Uterus (tissue), 3 donors: ENCODE measurements at regions not wholly inside any gene's neighbourhood (a gene's known extent, or its start where the extent isn't known, plus 50 kb on each side); places are given as distances from the start of the nearest gene placed in this dataset.

Experiments used
- DNase-seq, 2 donors: peaks; one replicate each; pipeline ENCODE4 v3.0.0-alpha.2; 2019 to 2020
- H3K27ac ChIP-seq, 2 donors: fragments of 200-600 bp; sonication (generic); 1 replicate in 1 of 2; 2 replicates in 1 of 2; pipeline ENCODE4 v1.5.1; 2016 to 2018
- H3K27me3 ChIP-seq, 2 donors: fragments of 200-600 bp; sonication (generic); one replicate each; pipeline ENCODE4 v1.5.1; 2018 to 2019; ENCODE audit warnings: control low read depth in 1 of 2
- H3K36me3 ChIP-seq, 2 donors: fragments of 200-600 bp; sonication (generic); one replicate each; pipeline ENCODE4 v1.5.1; 2019; ENCODE audit warnings: control low read depth in 1 of 2
- H3K4me1 ChIP-seq, 2 donors: fragments of 200-600 bp; sonication (generic); one replicate each; pipeline ENCODE4 v1.5.1; 2018 to 2019; ENCODE audit warnings: control low read depth in 1 of 2
- H3K4me3 ChIP-seq, 2 donors: fragments of 200-600 bp; sonication (generic); 1 replicate in 1 of 2; 2 replicates in 1 of 2; pipeline ENCODE4 v1.5.1; 2018 to 2019; ENCODE audit warnings: mild to moderate bottlenecking in 1 of 2
- H3K9me3 ChIP-seq, 2 donors: fragments of 200-600 bp; sonication (generic); one replicate each; pipeline ENCODE4 v1.5.1; 2019; ENCODE audit warnings: control low read depth in 1 of 2
- POLR2A ChIP-seq, 2 donors: fragments of 450-650 bp; IDR thresholded peaks; one replicate each; pipeline ENCODE4 v1.6.1; 2016; ENCODE audit warnings: antibody characterized with exemption in 2 of 2, mild to moderate bottlenecking in 1 of 2, moderate library complexity in 1 of 2
- intact Hi-C: fragments of 100-400 bp; cut with DNase I; formaldehyde crosslinking; loops from one replicate; pipeline ENCODE4 v1.15.1; 2023; ENCODE audit warnings: low total_unique reads
- TF ChIP-seq, protein P1 (sequence below), 4 experiments: fragments of 200-600 bp in 2 of 4; fragments of 450-650 bp in 2 of 4; sonication (generic) in 2 of 4; IDR thresholded peaks; one replicate each; pipeline ENCODE4 v1.5.1; 2016 to 2019; ENCODE audit warnings: antibody characterized with exemption in 4 of 4, mild to moderate bottlenecking in 2 of 4, moderate library complexity in 1 of 4
- donor health status: DM: yes; HTN: yes; CAD: no.

DNA sequence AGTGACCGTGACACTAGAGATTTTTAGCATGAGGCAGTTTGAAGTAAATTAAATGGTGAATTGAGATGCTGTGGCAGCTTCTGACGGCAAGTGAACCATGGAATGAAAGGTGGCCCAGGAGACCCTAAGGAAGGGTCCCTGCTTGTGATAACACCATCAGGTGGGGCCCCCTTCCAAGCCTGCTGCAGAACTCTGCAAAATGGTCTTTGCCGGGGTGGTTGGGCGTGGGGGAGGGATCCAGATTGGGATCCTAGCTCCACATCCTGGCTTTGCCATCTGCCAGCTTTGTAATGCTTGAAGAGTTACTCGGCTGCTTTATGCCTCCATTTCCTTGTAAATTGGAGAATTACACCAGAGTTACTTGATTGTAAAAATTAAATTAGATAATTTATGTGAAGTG lies 222.6 kb upstream of the NFE2L3 start:
- Histone ChIP-seq H3K4me1 (no peaks in the 10 kb centered on the region), H3K36me3 (no peaks in the 10 kb centered on the region), H3K4me3 (no peak overlapping the region), H3K9me3 (no peaks in the 10 kb centered on the region), H3K27me3 (peaks cover 0 to 6% of the 10 kb centered on the region in 2 donors), H3K27ac (no peak overlapping the region)
- TF ChIP-seq, protein P1, sequence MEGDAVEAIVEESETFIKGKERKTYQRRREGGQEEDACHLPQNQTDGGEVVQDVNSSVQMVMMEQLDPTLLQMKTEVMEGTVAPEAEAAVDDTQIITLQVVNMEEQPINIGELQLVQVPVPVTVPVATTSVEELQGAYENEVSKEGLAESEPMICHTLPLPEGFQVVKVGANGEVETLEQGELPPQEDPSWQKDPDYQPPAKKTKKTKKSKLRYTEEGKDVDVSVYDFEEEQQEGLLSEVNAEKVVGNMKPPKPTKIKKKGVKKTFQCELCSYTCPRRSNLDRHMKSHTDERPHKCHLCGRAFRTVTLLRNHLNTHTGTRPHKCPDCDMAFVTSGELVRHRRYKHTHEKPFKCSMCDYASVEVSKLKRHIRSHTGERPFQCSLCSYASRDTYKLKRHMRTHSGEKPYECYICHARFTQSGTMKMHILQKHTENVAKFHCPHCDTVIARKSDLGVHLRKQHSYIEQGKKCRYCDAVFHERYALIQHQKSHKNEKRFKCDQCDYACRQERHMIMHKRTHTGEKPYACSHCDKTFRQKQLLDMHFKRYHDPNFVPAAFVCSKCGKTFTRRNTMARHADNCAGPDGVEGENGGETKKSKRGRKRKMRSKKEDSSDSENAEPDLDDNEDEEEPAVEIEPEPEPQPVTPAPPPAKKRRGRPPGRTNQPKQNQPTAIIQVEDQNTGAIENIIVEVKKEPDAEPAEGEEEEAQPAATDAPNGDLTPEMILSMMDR (IDR thresholded peaks at IDR 0.05) = no peak
- TF ChIP-seq POLR2A (IDR thresholded peaks at IDR 0.05) = no peak
- intact Hi-C loops = no loop called here
- DNase-seq = no peak

DNA sequence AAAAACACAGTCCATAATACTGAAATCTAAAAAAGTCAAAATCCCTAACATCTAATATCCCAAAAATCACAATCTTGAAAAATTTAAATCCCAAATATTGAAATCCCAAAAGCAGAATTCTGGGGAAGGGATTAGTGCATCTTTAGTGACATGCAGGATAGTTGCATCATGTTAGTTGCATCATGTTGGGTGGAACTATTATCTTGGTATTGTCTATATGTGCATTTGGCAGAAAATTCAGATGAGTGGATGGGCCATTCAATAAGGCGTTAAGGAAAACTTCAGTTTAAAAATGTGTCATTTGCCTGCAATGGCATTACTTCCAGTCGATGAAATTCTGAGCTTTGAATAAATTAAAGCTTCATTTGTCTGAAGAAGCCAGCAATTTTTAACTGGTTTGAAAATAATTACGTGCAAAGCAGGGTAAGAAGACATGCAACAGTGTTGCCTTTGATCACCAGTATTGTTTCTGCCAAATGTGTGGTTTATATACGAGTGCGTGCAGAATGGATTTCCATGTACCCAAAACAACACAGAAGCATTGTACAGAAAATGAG lies 221.4 kb upstream of the NFE2L3 start:
- Histone ChIP-seq H3K4me3 (no peak overlapping the region), H3K36me3 (no peaks in the 10 kb centered on the region), H3K4me1 (no peaks in the 10 kb centered on the region), H3K9me3 (no peaks in the 10 kb centered on the region), H3K27ac (no peak overlapping the region), H3K27me3 (peaks cover 0 to 6% of the 10 kb centered on the region in 2 donors)
- intact Hi-C loops = no loop called here
- TF ChIP-seq, protein P1 (IDR thresholded peaks at IDR 0.05) = no peak
- TF ChIP-seq POLR2A (IDR thresholded peaks at IDR 0.05) = no peak
- no peak for DNase-seq

DNA sequence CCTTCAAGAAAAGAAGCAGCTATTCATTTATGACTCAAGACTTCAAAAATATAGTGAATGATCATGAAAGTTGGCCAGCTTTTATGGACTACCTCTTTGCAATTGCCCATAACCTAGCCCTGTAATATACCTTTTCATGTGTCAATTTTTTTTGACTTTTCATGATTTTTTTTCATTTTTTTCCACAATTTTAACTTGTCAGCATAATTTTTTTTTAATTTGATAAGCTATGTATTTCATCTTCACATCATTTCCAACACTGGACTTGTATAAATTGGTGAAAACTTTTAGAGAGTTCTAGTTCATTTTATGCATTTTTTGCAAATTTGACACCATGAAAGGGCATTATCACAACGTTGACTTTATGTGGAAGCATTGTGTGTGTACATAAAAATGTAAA lies 220.8 kb upstream of the NFE2L3 start:
- H3K27ac ChIP-seq = no peak overlapping the region
- H3K27me3 ChIP-seq = peaks cover 0 to 6% of the 10 kb centered on the region in 2 donors
- no peak overlapping the region for H3K4me3 ChIP-seq
- TF ChIP-seq, protein P1 (IDR thresholded peaks at IDR 0.05) = no peak
- no peak for TF ChIP-seq POLR2A (IDR thresholded peaks at IDR 0.05)
- no peaks in the 10 kb centered on the region for H3K9me3 ChIP-seq
- H3K36me3 ChIP-seq = no peaks in the 10 kb centered on the region
- intact Hi-C loops = no loop called here
- DNase-seq = no peak
- H3K4me1 ChIP-seq = no peaks in the 10 kb centered on the region

DNA sequence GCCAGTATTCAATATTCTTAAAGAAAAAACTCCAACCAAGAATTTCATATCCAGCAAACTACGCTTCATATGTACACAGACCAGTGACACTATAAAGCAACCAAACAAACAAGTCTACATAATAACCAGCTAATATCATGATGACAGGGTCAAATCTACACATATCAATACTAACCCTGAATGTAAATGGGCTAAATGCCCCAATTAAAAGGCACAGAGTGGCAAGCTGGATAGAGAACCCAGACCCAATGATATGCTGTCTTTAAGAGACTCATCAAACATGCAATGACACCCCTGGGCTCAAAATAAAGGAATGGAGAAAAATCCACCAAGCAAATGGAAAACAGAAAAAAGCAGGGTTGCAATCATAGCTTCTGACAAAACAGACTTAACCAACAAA lies 218.1 kb upstream of the NFE2L3 start:
- Histone ChIP-seq H3K36me3 (no peaks in the 10 kb centered on the region), H3K27me3 (peaks cover 0 to 6% of the 10 kb centered on the region in 2 donors), H3K4me1 (no peaks in the 10 kb centered on the region), H3K27ac (no peak overlapping the region), H3K4me3 (no peak overlapping the region), H3K9me3 (no peaks in the 10 kb centered on the region)
- TF ChIP-seq POLR2A (IDR thresholded peaks at IDR 0.05) = no peak
- TF ChIP-seq, protein P1 (IDR thresholded peaks at IDR 0.05) = no peak
- intact Hi-C loops = no loop called here
- DNase-seq = no peak

DNA sequence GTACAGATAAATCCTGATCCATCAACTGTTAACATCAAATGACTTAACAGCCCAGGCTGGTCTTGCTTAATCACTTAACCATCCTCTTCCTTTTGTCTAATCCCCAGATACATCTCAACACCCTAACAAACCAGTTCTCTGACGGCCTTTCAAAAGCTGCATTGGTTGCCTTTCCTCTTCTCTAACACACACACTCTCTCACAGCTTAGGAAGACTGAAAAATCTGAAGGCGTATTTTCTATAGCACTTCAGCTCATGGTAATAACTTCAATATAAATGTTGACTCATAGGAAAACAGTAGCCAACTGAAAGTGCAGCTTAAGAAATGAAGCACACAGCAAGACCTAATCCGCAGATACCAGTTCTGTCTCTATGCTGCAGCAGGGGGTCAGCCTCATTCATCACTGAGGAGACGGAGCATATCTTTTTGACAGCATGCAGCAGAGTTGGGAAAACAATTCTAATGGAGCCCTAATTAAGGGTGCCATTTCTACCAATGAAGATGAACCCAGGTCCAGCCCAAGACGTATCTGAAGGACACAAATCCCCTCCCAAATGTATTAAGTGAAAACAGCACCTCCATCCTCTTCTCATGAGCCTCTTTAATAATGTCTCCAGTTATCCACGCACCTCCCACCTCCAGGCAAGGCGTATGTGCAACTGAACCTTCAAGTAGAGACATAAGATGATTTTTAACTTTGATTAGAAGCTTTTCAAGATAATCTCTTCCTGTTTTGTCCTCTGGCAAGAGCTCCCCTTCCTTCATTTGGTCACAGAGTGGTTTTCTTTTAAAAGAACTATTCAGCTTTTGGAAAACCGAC lies 211.7 kb upstream of the NFE2L3 start:
- intact Hi-C loops = no loop called here
- no peaks in the 10 kb centered on the region for H3K36me3 ChIP-seq
- H3K4me1 ChIP-seq = no peaks in the 10 kb centered on the region
- H3K9me3 ChIP-seq = no peaks in the 10 kb centered on the region
- H3K4me3 ChIP-seq = no peak overlapping the region
- no peaks in the 10 kb centered on the region for H3K27me3 ChIP-seq
- DNase-seq = no peak
- H3K27ac ChIP-seq = no peak overlapping the region
- TF ChIP-seq POLR2A (IDR thresholded peaks at IDR 0.05) = no peak
- TF ChIP-seq, protein P1 (IDR thresholded peaks at IDR 0.05) = no peak
